SK-N-SH treated with all-trans-retinoic acid at 6 μM for 48 hours (cell line): ENCODE measurements at regions not wholly inside any gene's neighbourhood (a gene's known extent, or its start where the extent isn't known, plus 50 kb on each side); places are given as distances from the start of the nearest gene placed in this dataset.

Experiments used
- ARNTL ChIP-seq: fragments of 450-650 bp; formaldehyde crosslinking; IDR thresholded peaks from 2 replicates; pipeline ENCODE4 v1.5.0; 2020; ENCODE audit warnings: low read depth, mild to moderate bottlenecking, moderate library complexity, borderline replicate concordance
- BACH2 ChIP-seq: fragments of 250-450 bp; sonication (Bioruptor Pico); IDR thresholded peaks from 2 replicates; pipeline ENCODE4 v1.9.0; 2021; ENCODE audit warnings: mild to moderate bottlenecking, borderline replicate concordance
- CREB5 ChIP-seq: fragments of 250-450 bp; sonication (Bioruptor Pico); IDR thresholded peaks from 2 replicates; pipeline ENCODE4 v1.5.1; 2020; ENCODE audit warnings: low read depth, mild to moderate bottlenecking, moderate library complexity
- GLIS3 ChIP-seq: fragments of 250-450 bp; sonication (Bioruptor Pico); IDR thresholded peaks from 2 replicates; pipeline ENCODE4 v1.5.0; 2020; ENCODE audit warnings: mild to moderate bottlenecking, moderate library complexity
- POU6F1 ChIP-seq: fragments of 250-450 bp; sonication (Bioruptor Pico); IDR thresholded peaks from 2 replicates; pipeline ENCODE4 v1.8.0; 2021; ENCODE audit warnings: low read depth, mild to moderate bottlenecking, moderate library complexity, borderline replicate concordance
- PPARA ChIP-seq: fragments of 250-450 bp; sonication (Bioruptor Pico); IDR thresholded peaks from 2 replicates; pipeline ENCODE4 v1.5.0; 2020; ENCODE audit warnings: mild to moderate bottlenecking, borderline replicate concordance
- RARB ChIP-seq: fragments of 250-450 bp; sonication (Bioruptor Pico); IDR thresholded peaks from 2 replicates; pipeline ENCODE4 v1.8.0; 2021; ENCODE audit warnings: mild to moderate bottlenecking, moderate library complexity
- SNAI2 ChIP-seq: fragments of 250-450 bp; sonication (Bioruptor Pico); IDR thresholded peaks from 2 replicates; pipeline ENCODE4 v1.5.0; 2020; ENCODE audit warnings: mild to moderate bottlenecking, moderate library complexity
- TSHZ2 ChIP-seq: fragments of 250-450 bp; sonication (Bioruptor Pico); IDR thresholded peaks from 2 replicates; pipeline ENCODE4 v1.5.0; 2020; ENCODE audit warnings: mild to moderate bottlenecking, moderate library complexity
- ZC3H10 ChIP-seq: fragments of 250-450 bp; sonication (Bioruptor Pico); IDR thresholded peaks from 2 replicates; pipeline ENCODE4 v1.5.1; 2021; ENCODE audit warnings: mild to moderate bottlenecking, moderate library complexity
- ZFP30 ChIP-seq: fragments of 450-650 bp; formaldehyde crosslinking; IDR thresholded peaks from 2 replicates; pipeline ENCODE4 v1.5.0; 2022; ENCODE audit warnings: mild to moderate bottlenecking, moderate library complexity
- ZNF565 ChIP-seq: fragments of 450-650 bp; formaldehyde crosslinking; conservative IDR thresholded peaks from 2 replicates; pipeline ENCODE4 v1.5.0; 2020; ENCODE audit warnings: low read depth, mild to moderate bottlenecking, moderate library complexity

- TF ChIP-seq ZFP30 (no peak), ARNTL (CRISPR knock-in tag) (no peak), GLIS3 (CRISPR knock-in tag) (no peak), RARB (no peak), POU6F1 (CRISPR knock-in tag) (no peak), PPARA (CRISPR knock-in tag) (no peak), TSHZ2 (CRISPR knock-in tag) (no peak), CREB5 (CRISPR knock-in tag) (no peak), ZC3H10 (CRISPR knock-in tag) (no peak), SNAI2 (no peak), ZNF565 (CRISPR knock-in tag) (no peak), BACH2 (no peak)
These were observed 281.0 kb downstream of the HINT1 start for GRCh38 chr5:130884023-130884422.
